MG63 (cell line): ENCODE measurements at regions not wholly inside any gene's neighbourhood (a gene's known extent, or its start where the extent isn't known, plus 50 kb on each side); places are given as distances from the start of the nearest gene placed in this dataset.

Experiments
- DNase-seq: peaks from one replicate; pipeline ENCODE4 v3.0.0-alpha.2; 2020
- H3K27me3 ChIP-seq: fragments of 250-450 bp; sonication (Bioruptor Pico); 2 replicates; pipeline ENCODE4 v1.5.1; 2020; ENCODE audit warnings: mild to moderate bottlenecking, moderate library complexity
- H3K36me3 ChIP-seq: fragments of 250-450 bp; sonication (Bioruptor Pico); 2 replicates; pipeline ENCODE4 v1.5.1; 2020; ENCODE audit warnings: mild to moderate bottlenecking, moderate library complexity
- H3K4me3 ChIP-seq: fragments of 250-450 bp; sonication (Bioruptor Pico); 2 replicates; pipeline ENCODE4 v1.5.1; 2020; ENCODE audit warnings: mild to moderate bottlenecking, moderate library complexity
- H3K9me3 ChIP-seq: fragments of 250-450 bp; sonication (Bioruptor Pico); 2 replicates; pipeline ENCODE4 v1.5.1; 2020; ENCODE audit warnings: mild to moderate bottlenecking, moderate library complexity

GRCh38 chr9:16191191-16191590, 638.3 kb downstream of the CCDC171 start:
- no peaks in the 10 kb centered on the region for H3K36me3 ChIP-seq
- peaks cover 24% of the 10 kb centered on the region for H3K9me3 ChIP-seq
- DNase-seq: no peak
- H3K4me3 ChIP-seq: no peak overlapping the region
- no peaks in the 10 kb centered on the region for H3K27me3 ChIP-seq

GRCh38 chr9:16191691-16192402, 639.0 kb downstream of the CCDC171 start:
- Histone ChIP-seq H3K27me3 (no peaks in the 10 kb centered on the region), H3K4me3 (no peak overlapping the region), H3K9me3 (peaks cover 24% of the 10 kb centered on the region), H3K36me3 (peaks cover 1% of the 10 kb centered on the region; the same call in 1 of the 2 replicates)
- DNase-seq: peak; percentile 99

GRCh38 chr9:16192403-16193017, 639.7 kb downstream of the CCDC171 start:
- peaks cover 2% of the 10 kb centered on the region; the same call in 1 of the 2 replicates for H3K36me3 ChIP-seq
- peaks cover 20% of the 10 kb centered on the region for H3K9me3 ChIP-seq
- peak; percentile 78 for DNase-seq
- no peak overlapping the region for H3K4me3 ChIP-seq
- no peaks in the 10 kb centered on the region for H3K27me3 ChIP-seq

GRCh38 chr9:16193066-16193465, 640.2 kb downstream of the CCDC171 start:
- H3K36me3 ChIP-seq: peaks cover 2% of the 10 kb centered on the region; the same call in 1 of the 2 replicates
- no peak for DNase-seq
- peaks cover 17% of the 10 kb centered on the region for H3K9me3 ChIP-seq
- no peaks in the 10 kb centered on the region for H3K27me3 ChIP-seq
- no peak overlapping the region for H3K4me3 ChIP-seq

GRCh38 chr9:16196206-16196605, 643.4 kb downstream of the CCDC171 start:
- Histone ChIP-seq H3K36me3 (peaks cover 2% of the 10 kb centered on the region; the same call in 1 of the 2 replicates), H3K9me3 (peaks cover 12% of the 10 kb centered on the region), H3K27me3 (no peaks in the 10 kb centered on the region), H3K4me3 (no peak overlapping the region)
- DNase-seq: peak; percentile 88

- no peaks in the 10 kb centered on the region for H3K27me3 ChIP-seq
- H3K9me3 ChIP-seq: peaks cover 9% of the 10 kb centered on the region
- H3K36me3 ChIP-seq: peaks cover 2% of the 10 kb centered on the region; the same call in 1 of the 2 replicates
- DNase-seq: peak; percentile 92
- peak overlapping the region; percentile 1 for H3K4me3 ChIP-seq
Observed at GRCh38 chr9:16197578-16198370, 644.9 kb downstream of the CCDC171 start.

GRCh38 chr9:16198996-16199395, 646.2 kb downstream of the CCDC171 start:
- H3K4me3 ChIP-seq: no peak overlapping the region
- H3K27me3 ChIP-seq: no peaks in the 10 kb centered on the region
- no peak for DNase-seq
- peaks cover 2% of the 10 kb centered on the region; the same call in 1 of the 2 replicates for H3K36me3 ChIP-seq
- no peaks in the 10 kb centered on the region for H3K9me3 ChIP-seq

- H3K27me3 ChIP-seq: no peaks in the 10 kb centered on the region
- DNase-seq: no peak
- H3K36me3 ChIP-seq: no peaks in the 10 kb centered on the region
- 0 out of 2 replicates have a peak, but pooled peaks cover 5% of the 10 kb centered on the region for H3K9me3 ChIP-seq
- no peak overlapping the region for H3K4me3 ChIP-seq
Observed at GRCh38 chr9:16202221-16202620, 649.4 kb downstream of the CCDC171 start.

GRCh38 chr9:16202914-16203728, 650.3 kb downstream of the CCDC171 start:
- H3K9me3 ChIP-seq: 0 out of 2 replicates have a peak, but pooled peaks cover 5% of the 10 kb centered on the region
- no peaks in the 10 kb centered on the region for H3K27me3 ChIP-seq
- peak; percentile 100 for DNase-seq
- H3K4me3 ChIP-seq: no peak overlapping the region
- H3K36me3 ChIP-seq: no peaks in the 10 kb centered on the region

- H3K4me3 ChIP-seq: no peak overlapping the region
- no peaks in the 10 kb centered on the region for H3K27me3 ChIP-seq
- peak; percentile 94 for DNase-seq
- H3K36me3 ChIP-seq: no peaks in the 10 kb centered on the region
- 0 out of 2 replicates have a peak, but pooled peaks cover 5% of the 10 kb centered on the region for H3K9me3 ChIP-seq
Observed at GRCh38 chr9:16203729-16204573, 651.1 kb downstream of the CCDC171 start.

GRCh38 chr9:16205455-16205854, 652.6 kb downstream of the CCDC171 start:
- H3K36me3 ChIP-seq: no peaks in the 10 kb centered on the region
- H3K27me3 ChIP-seq: no peaks in the 10 kb centered on the region
- H3K4me3 ChIP-seq: no peak overlapping the region
- peaks cover 11% of the 10 kb centered on the region for H3K9me3 ChIP-seq
- peak; percentile 75 for DNase-seq

GRCh38 chr9:16206518-16206917, 653.7 kb downstream of the CCDC171 start:
- no peaks in the 10 kb centered on the region for H3K27me3 ChIP-seq
- H3K4me3 ChIP-seq: no peak overlapping the region
- DNase-seq: no peak
- no peaks in the 10 kb centered on the region for H3K36me3 ChIP-seq
- peaks cover 19% of the 10 kb centered on the region for H3K9me3 ChIP-seq

GRCh38 chr9:16207161-16207560, 654.3 kb downstream of the CCDC171 start:
- H3K27me3 ChIP-seq: no peaks in the 10 kb centered on the region
- peaks cover 23% of the 10 kb centered on the region for H3K9me3 ChIP-seq
- no peaks in the 10 kb centered on the region for H3K36me3 ChIP-seq
- peak overlapping the region; percentile 16 for H3K4me3 ChIP-seq
- peak; percentile 100 for DNase-seq

- Histone ChIP-seq H3K36me3 (no peaks in the 10 kb centered on the region), H3K9me3 (peaks cover 24% of the 10 kb centered on the region), H3K4me3 (no peak overlapping the region), H3K27me3 (no peaks in the 10 kb centered on the region)
- DNase-seq: no peak
Observed at GRCh38 chr9:16210440-16210839, 657.6 kb downstream of the CCDC171 start.

GRCh38 chr9:16211946-16212345, 658.5 kb downstream of the BNC2 start:
- DNase-seq: no peak
- Histone ChIP-seq H3K4me3 (no peak overlapping the region), H3K9me3 (peaks cover 20% of the 10 kb centered on the region), H3K36me3 (no peaks in the 10 kb centered on the region), H3K27me3 (no peaks in the 10 kb centered on the region)
